ENCODE measurements at regions not wholly inside any gene's neighbourhood (a gene's known extent, or its start where the extent isn't known, plus 50 kb on each side); places are given as distances from the start of the nearest gene placed in this dataset.

GRCh38 chr9:118000581-118000980 is 296.4 kb downstream of the TLR4 start:
- Histone ChIP-seq H3K9ac (ENCODE audit: extremely low read depth, insufficient read length, low read length) (no peak overlapping the region), H2BK15ac (ENCODE audit: low read depth, low read length) (no peak overlapping the region), H2BK20ac (ENCODE audit: low read depth, low read length, poor library complexity, severe bottlenecking) (no peak overlapping the region), H3K9me3 (ENCODE audit: control insufficient read depth, low read depth, low read length) (no peaks in the 10 kb centered on the region), H3K79me2 (ENCODE audit: insufficient read depth, low read length) (no peaks in the 10 kb centered on the region), H4K5ac (ENCODE audit: insufficient read length, low read depth, low read length) (no peak overlapping the region), H3K27me3 (ENCODE audit: insufficient read depth, low read length) (no peaks in the 10 kb centered on the region), H2BK5ac (ENCODE audit: insufficient read length, low read length) (no peak overlapping the region), H4K8ac (replicated peaks; ENCODE audit: insufficient read length, low read depth, low read length) (no peak overlapping the region), H3K23ac (ENCODE audit: insufficient read length, low read depth, low read length) (no peak overlapping the region), H3K14ac (ENCODE audit: insufficient read depth, low read length) (no peak overlapping the region), H3K4me2 (ENCODE audit: insufficient read depth, insufficient read length, low read length) (no peak overlapping the region), H2BK120ac (ENCODE audit: low read depth, low read length, poor library complexity, severe bottlenecking) (no peak overlapping the region), H4K91ac (ENCODE audit: insufficient read length, low read depth, low read length) (no peak overlapping the region), H3T11ph (ENCODE audit: low read length) (no peak overlapping the region), H2AK5ac (ENCODE audit: insufficient read length, low read length) (no peak overlapping the region), H3K79me1 (ENCODE audit: insufficient read depth, low read depth, low read length, poor library complexity, severe bottlenecking) (no peaks in the 10 kb centered on the region), H2AFZ (ENCODE audit: low read length) (no peak overlapping the region), H3K56ac (ENCODE audit: insufficient read length, low read depth, low read length) (no peak overlapping the region), H2BK12ac (ENCODE audit: insufficient read length, low read depth, low read length) (no peak overlapping the region), H3K23me2 (ENCODE audit: insufficient read length, low read depth, low read length, poor library complexity, severe bottlenecking) (no peaks in the 10 kb centered on the region), H4K20me1 (ENCODE audit: control insufficient read depth, insufficient read depth, insufficient read length) (no peaks in the 10 kb centered on the region), H3K27ac (ENCODE audit: insufficient read length, low read depth, low read length) (no peak overlapping the region), H3K4me1 (ENCODE audit: insufficient read depth, low read length) (no peaks in the 10 kb centered on the region), H3K18ac (ENCODE audit: insufficient read length, low read depth, low read length) (no peak overlapping the region), H3K4ac (ENCODE audit: low read depth, low read length) (no peak overlapping the region)
- Mint-ChIP-seq H3K4me1 (peaks cover 4 to 6% of the 10 kb centered on the region in 2 experiments), H3K27ac (no peak overlapping the region), H3K36me3 (ENCODE audit: insufficient read depth in 1 of 3, low read depth in 3 of 3) (no peaks in the 10 kb centered on the region), H3K27me3 (ENCODE audit: low read depth) (no peaks in the 10 kb centered on the region; the same call in none of the 2 replicates), H3K9me3 (no peaks in the 10 kb centered on the region), H3K4me3 (no peak overlapping the region)
- no peak for TF ChIP-seq CTCF (conservative IDR thresholded peaks at IDR 0.05)
- no peak for DNase-seq
- WGBS (ENCODE audit: extremely low coverage, insufficient read length, low lambda C conversion rate) = no CpG with 5 or more reads among the region's 3 CpGs

Data from H9 (cell line).